ENCODE measurements at regions not wholly inside any gene's neighbourhood (a gene's known extent, or its start where the extent isn't known, plus 50 kb on each side); places are given as distances from the start of the nearest gene placed in this dataset.
A peak's percentile ranks its signal among the peaks of the same experiment; 100 is the strongest.

DNA sequence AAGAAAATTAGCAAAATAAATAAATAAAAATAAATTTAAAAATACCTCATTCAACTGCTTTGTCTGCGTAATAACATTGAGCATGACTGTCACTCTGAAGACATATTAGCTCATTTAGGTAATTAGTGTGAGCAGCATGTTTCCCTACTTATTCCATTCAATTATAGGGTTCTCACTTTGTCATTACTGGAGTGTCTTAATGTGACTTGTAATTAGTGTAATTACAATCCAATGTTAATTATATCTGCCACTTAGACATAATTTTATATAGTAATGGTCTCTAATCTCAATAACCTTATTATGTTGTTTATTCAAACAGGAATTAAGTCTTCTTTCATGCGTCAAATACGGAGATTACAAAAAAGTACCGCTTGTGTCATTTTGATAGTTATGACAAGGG, 893.9 kb upstream of the ACVR2A start:
- ATAC-seq (no peak), DNase-seq (no peak)
- Histone ChIP-seq H3K27ac (no peak overlapping the region), H3K36me3 (no peaks in the 10 kb centered on the region), H3K9me3 (no peaks in the 10 kb centered on the region), H3K4me3 (no peak overlapping the region), H3K27me3 (no peaks in the 10 kb centered on the region), H3K4me1 (no peaks in the 10 kb centered on the region)
- intact Hi-C loops (cut with DNase I) = no loop called here
- TF ChIP-seq, protein P1, sequence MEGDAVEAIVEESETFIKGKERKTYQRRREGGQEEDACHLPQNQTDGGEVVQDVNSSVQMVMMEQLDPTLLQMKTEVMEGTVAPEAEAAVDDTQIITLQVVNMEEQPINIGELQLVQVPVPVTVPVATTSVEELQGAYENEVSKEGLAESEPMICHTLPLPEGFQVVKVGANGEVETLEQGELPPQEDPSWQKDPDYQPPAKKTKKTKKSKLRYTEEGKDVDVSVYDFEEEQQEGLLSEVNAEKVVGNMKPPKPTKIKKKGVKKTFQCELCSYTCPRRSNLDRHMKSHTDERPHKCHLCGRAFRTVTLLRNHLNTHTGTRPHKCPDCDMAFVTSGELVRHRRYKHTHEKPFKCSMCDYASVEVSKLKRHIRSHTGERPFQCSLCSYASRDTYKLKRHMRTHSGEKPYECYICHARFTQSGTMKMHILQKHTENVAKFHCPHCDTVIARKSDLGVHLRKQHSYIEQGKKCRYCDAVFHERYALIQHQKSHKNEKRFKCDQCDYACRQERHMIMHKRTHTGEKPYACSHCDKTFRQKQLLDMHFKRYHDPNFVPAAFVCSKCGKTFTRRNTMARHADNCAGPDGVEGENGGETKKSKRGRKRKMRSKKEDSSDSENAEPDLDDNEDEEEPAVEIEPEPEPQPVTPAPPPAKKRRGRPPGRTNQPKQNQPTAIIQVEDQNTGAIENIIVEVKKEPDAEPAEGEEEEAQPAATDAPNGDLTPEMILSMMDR (IDR thresholded peaks at IDR 0.05) = no peak

DNA sequence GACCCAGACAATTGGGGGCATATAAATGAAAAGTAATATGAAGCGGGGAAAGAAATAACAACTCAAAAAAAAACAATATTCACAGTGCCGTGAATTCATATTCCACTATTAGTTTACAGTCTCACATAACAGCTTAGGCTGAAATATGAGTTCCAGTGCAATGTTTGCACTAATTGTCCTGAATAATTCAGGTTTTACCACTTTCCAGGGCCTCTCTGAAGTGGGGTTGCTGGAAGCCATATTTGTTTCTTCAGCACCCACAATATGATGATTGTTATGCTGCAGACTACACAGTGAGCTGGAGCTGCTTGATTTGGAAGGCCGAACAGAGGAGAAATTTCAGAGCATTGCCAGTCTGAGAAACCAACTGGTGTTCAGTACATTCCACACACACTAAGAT, 894.5 kb upstream of the ACVR2A start:
- TF ChIP-seq, protein P1 (IDR thresholded peaks at IDR 0.05) = no peak
- Histone ChIP-seq H3K4me1 (no peaks in the 10 kb centered on the region), H3K36me3 (no peaks in the 10 kb centered on the region), H3K27ac (no peak overlapping the region), H3K27me3 (no peaks in the 10 kb centered on the region), H3K9me3 (no peaks in the 10 kb centered on the region), H3K4me3 (no peak overlapping the region)
- no peak for ATAC-seq
- no peak for DNase-seq
- intact Hi-C loops (cut with DNase I) = no loop called here

DNA sequence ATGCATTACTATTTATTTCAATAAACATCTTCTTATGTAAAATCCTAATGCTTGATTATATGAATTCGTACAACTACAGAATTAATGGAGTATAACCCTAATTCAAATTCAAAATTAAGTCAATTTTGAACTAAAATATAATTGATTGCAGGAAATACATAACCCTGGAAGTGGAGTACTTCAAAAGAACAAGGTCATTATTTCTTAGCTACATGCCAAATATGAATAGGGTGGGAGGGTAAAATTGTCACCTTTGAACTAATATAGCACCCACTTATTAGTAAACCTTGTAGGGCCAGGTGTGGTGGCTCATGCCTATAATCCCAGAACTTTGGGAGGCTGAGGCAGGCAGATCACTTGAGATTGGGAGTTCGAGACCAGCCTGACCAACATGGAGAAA, 895.4 kb upstream of the ACVR2A start:
- no peak for DNase-seq
- Histone ChIP-seq H3K27ac (no peak overlapping the region), H3K4me1 (no peaks in the 10 kb centered on the region), H3K9me3 (no peaks in the 10 kb centered on the region), H3K36me3 (no peaks in the 10 kb centered on the region), H3K4me3 (no peak overlapping the region), H3K27me3 (no peaks in the 10 kb centered on the region)
- intact Hi-C loops (cut with DNase I) = no loop called here
- ATAC-seq = no peak
- TF ChIP-seq, protein P1 (IDR thresholded peaks at IDR 0.05) = no peak

DNA sequence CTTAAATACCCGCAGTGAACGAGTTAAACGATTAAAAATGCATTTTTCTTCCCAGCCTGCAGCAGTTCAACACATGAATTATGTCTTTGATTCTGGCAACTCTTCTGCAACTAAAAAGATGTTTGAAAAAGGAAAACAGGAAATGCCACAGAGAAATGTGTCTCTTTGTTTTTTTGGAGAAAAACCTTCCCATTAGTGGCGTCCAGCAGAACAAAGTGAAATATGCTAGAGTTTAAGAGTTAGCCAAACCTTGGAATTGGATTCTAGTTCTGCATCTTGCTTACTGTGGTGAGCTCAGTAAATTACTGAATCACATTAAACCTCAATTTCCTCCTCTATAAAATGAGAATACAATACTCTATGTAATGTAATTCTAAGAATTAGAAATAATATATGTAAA, 900.2 kb upstream of the ACVR2A start:
- ATAC-seq (no peak), DNase-seq (no peak)
- H3K4me3 ChIP-seq = no peak overlapping the region
- H3K36me3 ChIP-seq = no peaks in the 10 kb centered on the region
- H3K27me3 ChIP-seq = no peaks in the 10 kb centered on the region
- H3K9me3 ChIP-seq = no peaks in the 10 kb centered on the region
- intact Hi-C loops (cut with DNase I) = no loop called here
- TF ChIP-seq, protein P1 (IDR thresholded peaks at IDR 0.05) = no peak
- no peak overlapping the region for H3K27ac ChIP-seq
- peaks cover 3% of the 10 kb centered on the region for H3K4me1 ChIP-seq

DNA sequence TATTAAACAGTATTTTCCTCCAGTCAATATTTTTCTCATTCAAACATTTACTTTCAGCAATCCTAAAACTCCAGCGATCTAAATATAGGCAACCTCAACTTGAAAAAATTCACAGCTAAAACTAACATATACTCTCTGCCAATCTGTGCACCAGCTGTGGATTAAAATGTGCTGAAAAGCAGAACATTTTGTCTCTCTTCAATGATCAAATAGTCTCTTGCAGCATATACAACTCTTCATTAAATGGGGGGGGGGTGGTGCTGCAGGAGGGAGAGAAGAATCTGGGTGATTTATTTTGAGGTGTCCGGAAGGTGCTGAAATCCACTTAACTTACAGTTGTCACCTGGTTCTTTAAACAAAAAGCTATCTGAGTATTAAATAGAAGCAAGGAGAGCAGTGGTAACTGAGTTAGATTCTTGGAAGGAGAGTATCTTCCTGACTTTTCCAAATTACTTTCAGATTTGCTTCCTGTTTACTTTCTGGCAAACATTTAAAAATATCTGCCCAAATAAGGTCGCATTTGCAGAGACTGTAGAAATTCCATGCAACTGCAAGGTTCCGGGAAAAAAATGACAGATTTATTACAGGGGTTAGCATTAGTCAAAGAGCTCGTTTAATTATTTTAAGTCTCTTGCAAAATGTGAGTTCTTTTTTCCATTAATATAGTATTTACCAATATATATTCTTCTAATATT, 904.7 kb upstream of the ACVR2A start:
- Histone ChIP-seq H3K4me3 (no peak overlapping the region), H3K27me3 (no peaks in the 10 kb centered on the region), H3K4me1 (peaks cover 7% of the 10 kb centered on the region), H3K36me3 (no peaks in the 10 kb centered on the region), H3K9me3 (no peaks in the 10 kb centered on the region), H3K27ac (peak overlapping the region; percentile 36)
- DNase-seq (no peak), ATAC-seq (no peak)
- intact Hi-C loops (cut with DNase I) = no loop called here
- TF ChIP-seq, protein P1 (IDR thresholded peaks at IDR 0.05) = no peak

DNA sequence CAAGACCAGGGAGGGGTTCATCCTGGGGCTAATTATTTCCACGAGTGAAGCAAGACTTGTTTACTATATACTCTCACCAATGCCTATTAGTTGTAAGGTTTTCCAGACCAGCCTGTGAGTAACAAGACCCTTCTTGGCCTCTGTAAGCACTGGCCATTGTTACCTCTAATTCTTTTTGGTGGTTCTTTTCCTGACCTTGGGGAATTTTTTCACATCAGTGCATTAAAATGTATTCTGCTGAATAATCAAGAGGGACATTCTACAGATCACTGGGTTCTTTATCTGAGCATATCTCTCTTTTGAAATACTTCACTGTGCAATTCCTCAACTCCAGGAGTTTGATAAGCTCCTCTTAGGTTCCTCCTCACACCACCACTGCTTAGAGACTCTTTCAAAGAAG, 909.9 kb upstream of the ACVR2A start:
- intact Hi-C loops (cut with DNase I) = no loop called here
- Histone ChIP-seq H3K27me3 (no peaks in the 10 kb centered on the region), H3K9me3 (no peaks in the 10 kb centered on the region), H3K36me3 (no peaks in the 10 kb centered on the region), H3K4me1 (peaks cover 7% of the 10 kb centered on the region), H3K4me3 (no peak overlapping the region), H3K27ac (no peak overlapping the region)
- TF ChIP-seq, protein P1 (IDR thresholded peaks at IDR 0.05) = no peak
- no peak for ATAC-seq
- no peak for DNase-seq
